ENCODE measurements at regions not wholly inside any gene's neighbourhood (a gene's known extent, or its start where the extent isn't known, plus 50 kb on each side); places are given as distances from the start of the nearest gene placed in this dataset.

DNA sequence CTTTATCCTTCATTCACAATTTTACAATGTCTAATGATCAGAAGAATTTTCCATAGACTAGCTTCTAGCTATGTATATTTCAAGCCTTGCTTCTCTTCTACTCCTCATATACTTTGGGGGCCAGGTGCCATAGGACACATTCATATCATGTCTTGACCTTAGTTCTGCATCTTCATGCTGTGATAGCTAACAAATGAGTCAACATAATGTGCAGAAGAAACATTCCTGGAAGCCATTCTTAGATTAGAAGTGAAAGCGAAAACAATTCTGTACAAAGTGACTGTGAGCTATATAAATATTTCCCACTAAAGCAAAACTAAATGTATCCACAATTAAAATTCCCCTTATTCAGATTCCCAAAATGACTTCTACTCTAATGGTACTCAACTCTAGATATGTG, 320.2 kb upstream of the NREP start:
- H3K27ac ChIP-seq (ENCODE audit: insufficient read depth, low read depth, low read length): no peak overlapping the region
- DNase-seq (ENCODE audit: low read depth, low spot score) (no peak), FAIRE-seq (no peak)
- intact Hi-C loops (cut with micrococcal nuclease) (no loop called here), dilution Hi-C loops (cut with MboI; ENCODE audit: extremely low pct_ligation_motif_present, low sequenced_read_pairs) (no loop called here)
- TF ChIP-seq, protein P1, sequence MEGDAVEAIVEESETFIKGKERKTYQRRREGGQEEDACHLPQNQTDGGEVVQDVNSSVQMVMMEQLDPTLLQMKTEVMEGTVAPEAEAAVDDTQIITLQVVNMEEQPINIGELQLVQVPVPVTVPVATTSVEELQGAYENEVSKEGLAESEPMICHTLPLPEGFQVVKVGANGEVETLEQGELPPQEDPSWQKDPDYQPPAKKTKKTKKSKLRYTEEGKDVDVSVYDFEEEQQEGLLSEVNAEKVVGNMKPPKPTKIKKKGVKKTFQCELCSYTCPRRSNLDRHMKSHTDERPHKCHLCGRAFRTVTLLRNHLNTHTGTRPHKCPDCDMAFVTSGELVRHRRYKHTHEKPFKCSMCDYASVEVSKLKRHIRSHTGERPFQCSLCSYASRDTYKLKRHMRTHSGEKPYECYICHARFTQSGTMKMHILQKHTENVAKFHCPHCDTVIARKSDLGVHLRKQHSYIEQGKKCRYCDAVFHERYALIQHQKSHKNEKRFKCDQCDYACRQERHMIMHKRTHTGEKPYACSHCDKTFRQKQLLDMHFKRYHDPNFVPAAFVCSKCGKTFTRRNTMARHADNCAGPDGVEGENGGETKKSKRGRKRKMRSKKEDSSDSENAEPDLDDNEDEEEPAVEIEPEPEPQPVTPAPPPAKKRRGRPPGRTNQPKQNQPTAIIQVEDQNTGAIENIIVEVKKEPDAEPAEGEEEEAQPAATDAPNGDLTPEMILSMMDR (IDR thresholded peaks at IDR 0.05; ENCODE audit: extremely low read depth in 1 of 2, insufficient read depth in 1 of 2, low read depth in 1 of 2, low read length in 2 of 2): no peak
- TF ChIP-seq, protein P2, sequence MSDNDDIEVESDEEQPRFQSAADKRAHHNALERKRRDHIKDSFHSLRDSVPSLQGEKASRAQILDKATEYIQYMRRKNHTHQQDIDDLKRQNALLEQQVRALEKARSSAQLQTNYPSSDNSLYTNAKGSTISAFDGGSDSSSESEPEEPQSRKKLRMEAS (IDR thresholded peaks at IDR 0.05; ENCODE audit: insufficient read depth, insufficient read length): no peak
- TF ChIP-seq POLR2A (IDR thresholded peaks at IDR 0.05; ENCODE audit: low read depth, low read length) (no peak), MYC (IDR thresholded peaks at IDR 0.05; ENCODE audit: low read depth, low read length) (no peak), POLR2AphosphoS5 (IDR thresholded peaks at IDR 0.05; ENCODE audit: insufficient read depth, low read depth, low read length) (no peak), EZH2 (IDR thresholded peaks at IDR 0.05; ENCODE audit: borderline replicate concordance, low read depth, low read length, severe bottlenecking) (no peak), GATA2 (IDR thresholded peaks at IDR 0.05; ENCODE audit: insufficient read depth, insufficient read length, low read depth, low read length) (no peak), JUN (IDR thresholded peaks at IDR 0.05; ENCODE audit: borderline replicate concordance, insufficient read depth, insufficient read length, low read depth) (no peak), FOS (IDR thresholded peaks at IDR 0.05; ENCODE audit: borderline replicate concordance, insufficient read depth, low read length) (no peak)
- H3K4me3 ChIP-seq (replicated peaks in 1 of 3; ENCODE audit: insufficient read depth in 1 of 3, low read depth in 1 of 3, low read length in 3 of 3): no peak overlapping the region
- POLR2A ChIA-PET: no interaction called here
- no peaks in the 10 kb centered on the region for H4K20me1 ChIP-seq (replicated peaks; ENCODE audit: control insufficient read depth, extremely low read depth, insufficient read depth, low read length)
- no peaks in the 10 kb centered on the region for H3K36me3 ChIP-seq (ENCODE audit: control insufficient read depth in 2 of 2, extremely low read depth in 1 of 2, insufficient read depth in 2 of 2, low read length in 2 of 2)
- BruUV-seq (replicated peaks): no TSS peak
- no peak overlapping the region for H3K4me2 ChIP-seq (ENCODE audit: insufficient read depth, low read length)
- no peaks in the 10 kb centered on the region for H3K27me3 ChIP-seq (ENCODE audit: control insufficient read depth in 2 of 2, insufficient read depth in 2 of 2, low read length in 2 of 2)
- no peaks in the 10 kb centered on the region for H3K9me3 ChIP-seq (replicated peaks; ENCODE audit: control insufficient read depth, insufficient read depth, low read length)
- no peaks in the 10 kb centered on the region for H3K79me2 ChIP-seq (ENCODE audit: control insufficient read depth, insufficient read depth, low read length)
- no peaks in the 10 kb centered on the region for H3K9me1 ChIP-seq (replicated peaks; ENCODE audit: control insufficient read depth, extremely low read depth, insufficient read depth, low read length)
- CTCF ChIA-PET: interaction anchor here (1.5 kb wide), 1 partner anchor 53 kb away, joined by 4 read pairs; no protein-coding TSS in a partner anchor
- H2AFZ ChIP-seq (ENCODE audit: low read depth, low read length): no peak overlapping the region
- no peak overlapping the region for H3K9ac ChIP-seq (replicated peaks; ENCODE audit: extremely low read depth, insufficient read depth, low read length)
- H3K4me1 ChIP-seq (ENCODE audit: control insufficient read depth, extremely low read depth, insufficient read depth, low read length): no peaks in the 10 kb centered on the region
